Hepatocyte (in vitro differentiated cells): ENCODE measurements at regions not wholly inside any gene's neighbourhood (a gene's known extent, or its start where the extent isn't known, plus 50 kb on each side); places are given as distances from the start of the nearest gene placed in this dataset.

Experiments
- DNase-seq: peaks from one replicate; pipeline ENCODE4 v3.0.0-alpha.2; 2016; ENCODE audit warnings: low spot score
- H2AFZ ChIP-seq: fragments of 200-600 bp; sonication (generic); 2 replicates; pipeline ENCODE4 v1.6.0; 2016; ENCODE audit warnings: antibody characterized with exemption, mild to moderate bottlenecking
- H3K27ac ChIP-seq: fragments of 200-600 bp; sonication (generic); 2 replicates; pipeline ENCODE4 v1.5.1; 2016; ENCODE audit warnings: mild to moderate bottlenecking
- H3K27me3 ChIP-seq: fragments of 200-600 bp; sonication (generic); 2 replicates; pipeline ENCODE4 v1.6.1; 2016
- H3K36me3 ChIP-seq: fragments of 200-600 bp; sonication (generic); replicated peaks from 2 replicates; pipeline ENCODE4 v1.5.1; 2016; ENCODE audit warnings: low read depth; ENCODE audit not compliant: insufficient read depth
- H3K4me1 ChIP-seq: fragments of 200-600 bp; sonication (generic); 2 replicates; pipeline ENCODE4 v1.5.1; 2016; ENCODE audit warnings: mild to moderate bottlenecking, moderate library complexity; ENCODE audit not compliant: insufficient read depth
- H3K4me2 ChIP-seq: fragments of 200-600 bp; sonication (generic); 2 replicates; pipeline ENCODE4 v1.6.0; 2016
- H3K4me3 ChIP-seq: fragments of 200-600 bp; sonication (generic); 2 replicates; pipeline ENCODE4 v1.5.1; 2016; ENCODE audit warnings: mild to moderate bottlenecking
- H3K79me2 ChIP-seq: fragments of 200-600 bp; sonication (generic); 2 replicates; pipeline ENCODE4 v1.6.0; 2017; ENCODE audit warnings: mild to moderate bottlenecking
- H3K9me2 ChIP-seq: fragments of 200-600 bp; sonication (generic); replicated peaks from 2 replicates; pipeline ENCODE4 v1.6.0; 2017; ENCODE audit warnings: mild to moderate bottlenecking; ENCODE audit not compliant: insufficient read depth
- H3K9me3 ChIP-seq: fragments of 200-600 bp; sonication (generic); 2 replicates; pipeline ENCODE4 v1.5.1; 2016; ENCODE audit warnings: low read depth, mild to moderate bottlenecking
- H4K20me1 ChIP-seq: fragments of 200-600 bp; sonication (generic); 2 replicates; pipeline ENCODE4 v1.6.0; 2016; ENCODE audit warnings: mild to moderate bottlenecking; ENCODE audit not compliant: insufficient read depth, poor library complexity, severe bottlenecking
- EZH2 ChIP-seq: fragments of 200-600 bp; sonication (generic); IDR thresholded peaks from 2 replicates; pipeline ENCODE4 v1.6.1; 2016; ENCODE audit warnings: antibody characterized with exemption, mild to moderate bottlenecking, borderline replicate concordance
- EZH2phosphoT487 ChIP-seq: fragments of 200-600 bp; sonication (generic); IDR thresholded peaks from one replicate; pipeline ENCODE4 v1.6.1; 2018; ENCODE audit warnings: antibody characterized with exemption, mild to moderate bottlenecking, low read depth, moderate library complexity; ENCODE audit not compliant: unreplicated experiment, severe bottlenecking
- WGBS: methylation state at CpG from one replicate; pipeline ENCODE4 v1.1.6; 2016; ENCODE audit warnings: low lambda C conversion rate; ENCODE audit errors: missing lambda C conversion rate; 5-methylcytosine and 5-hydroxymethylcytosine counted together
- TF ChIP-seq, protein P1 (sequence below): fragments of 200-600 bp; sonication (generic); IDR thresholded peaks from 2 replicates; pipeline ENCODE4 v1.5.1; 2016; ENCODE audit warnings: antibody characterized with exemption, mild to moderate bottlenecking; ENCODE audit not compliant: poor library complexity

DNA sequence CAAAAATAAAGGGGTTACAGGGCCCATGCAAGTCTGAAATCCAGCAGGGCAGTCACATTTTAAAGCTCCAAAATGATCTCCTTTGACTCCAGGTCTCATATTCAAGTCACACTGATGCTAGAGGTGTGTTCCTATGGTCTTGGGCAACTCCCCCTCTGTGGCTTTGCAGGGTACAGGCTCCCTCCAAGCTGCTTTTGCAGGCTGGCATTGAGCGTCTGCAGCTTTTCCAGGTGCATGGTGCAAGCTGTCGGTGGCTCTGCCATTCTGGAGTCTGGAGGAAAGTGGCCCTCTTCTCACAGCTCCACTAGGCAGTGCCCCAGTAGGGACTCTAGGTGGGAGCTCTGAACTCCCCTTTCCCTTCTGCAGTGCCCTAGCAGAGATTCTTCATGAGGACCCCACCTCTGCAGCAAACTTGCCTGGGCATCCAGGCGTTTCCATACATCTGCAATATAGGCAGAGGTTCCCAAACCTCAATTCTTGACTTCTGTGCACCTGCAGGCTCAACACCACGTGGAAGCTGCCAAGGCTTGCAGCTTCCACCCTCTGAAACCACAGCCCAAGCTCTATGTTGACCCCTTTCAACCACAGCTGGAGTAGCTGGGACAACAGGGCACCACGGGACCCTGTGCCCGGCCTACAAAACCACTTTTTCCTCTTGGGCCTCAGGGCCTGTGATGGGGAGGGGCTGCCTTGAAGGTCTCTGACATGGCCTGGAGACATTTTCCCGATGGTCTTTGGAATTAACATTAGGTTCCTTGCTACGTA is 80.1 kb upstream of the PLSCR5 start:
- TF ChIP-seq, protein P1, sequence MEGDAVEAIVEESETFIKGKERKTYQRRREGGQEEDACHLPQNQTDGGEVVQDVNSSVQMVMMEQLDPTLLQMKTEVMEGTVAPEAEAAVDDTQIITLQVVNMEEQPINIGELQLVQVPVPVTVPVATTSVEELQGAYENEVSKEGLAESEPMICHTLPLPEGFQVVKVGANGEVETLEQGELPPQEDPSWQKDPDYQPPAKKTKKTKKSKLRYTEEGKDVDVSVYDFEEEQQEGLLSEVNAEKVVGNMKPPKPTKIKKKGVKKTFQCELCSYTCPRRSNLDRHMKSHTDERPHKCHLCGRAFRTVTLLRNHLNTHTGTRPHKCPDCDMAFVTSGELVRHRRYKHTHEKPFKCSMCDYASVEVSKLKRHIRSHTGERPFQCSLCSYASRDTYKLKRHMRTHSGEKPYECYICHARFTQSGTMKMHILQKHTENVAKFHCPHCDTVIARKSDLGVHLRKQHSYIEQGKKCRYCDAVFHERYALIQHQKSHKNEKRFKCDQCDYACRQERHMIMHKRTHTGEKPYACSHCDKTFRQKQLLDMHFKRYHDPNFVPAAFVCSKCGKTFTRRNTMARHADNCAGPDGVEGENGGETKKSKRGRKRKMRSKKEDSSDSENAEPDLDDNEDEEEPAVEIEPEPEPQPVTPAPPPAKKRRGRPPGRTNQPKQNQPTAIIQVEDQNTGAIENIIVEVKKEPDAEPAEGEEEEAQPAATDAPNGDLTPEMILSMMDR = no peak
- TF ChIP-seq EZH2phosphoT487 = no peak
- TF ChIP-seq EZH2 = no peak
- no peak for DNase-seq
- Histone ChIP-seq H3K79me2 (no peaks in the 10 kb centered on the region), H3K9me3 (no peaks in the 10 kb centered on the region), H4K20me1 (no peaks in the 10 kb centered on the region), H3K4me1 (no peaks in the 10 kb centered on the region), H2AFZ (no peak overlapping the region), H3K9me2 (no peaks in the 10 kb centered on the region), H3K27ac (no peak overlapping the region), H3K4me3 (no peak overlapping the region), H3K4me2 (no peak overlapping the region), H3K27me3 (no peaks in the 10 kb centered on the region), H3K36me3 (no peaks in the 10 kb centered on the region)
- WGBS = 83% methylated on average over 8 of the region's 8 CpGs

GRCh38 chr3:146682171-146682570 is 77.0 kb upstream of the PLSCR5 start:
- Histone ChIP-seq H3K9me2 (no peaks in the 10 kb centered on the region), H3K4me1 (no peaks in the 10 kb centered on the region), H4K20me1 (no peaks in the 10 kb centered on the region), H3K4me2 (no peak overlapping the region), H3K27me3 (no peaks in the 10 kb centered on the region), H2AFZ (no peak overlapping the region), H3K4me3 (no peak overlapping the region), H3K9me3 (no peaks in the 10 kb centered on the region), H3K36me3 (no peaks in the 10 kb centered on the region), H3K27ac (no peak overlapping the region), H3K79me2 (no peaks in the 10 kb centered on the region)
- no peak for TF ChIP-seq EZH2phosphoT487
- WGBS = 66% methylated on average over 5 of the region's 5 CpGs
- DNase-seq = no peak

- TF ChIP-seq EZH2phosphoT487 (no peak), EZH2 (no peak)
- TF ChIP-seq, protein P1 = no peak
- no peak overlapping the region for H3K27ac ChIP-seq
- H2AFZ ChIP-seq = no peak overlapping the region
- WGBS = 74% methylated on average over 4 of the region's 4 CpGs
- no peak overlapping the region for H3K4me3 ChIP-seq
- H4K20me1 ChIP-seq = no peaks in the 10 kb centered on the region
- no peaks in the 10 kb centered on the region for H3K4me1 ChIP-seq
- no peaks in the 10 kb centered on the region for H3K79me2 ChIP-seq
- H3K4me2 ChIP-seq = no peak overlapping the region
- H3K9me2 ChIP-seq = no peaks in the 10 kb centered on the region
- H3K9me3 ChIP-seq = no peaks in the 10 kb centered on the region
- H3K36me3 ChIP-seq = no peaks in the 10 kb centered on the region
- no peak for DNase-seq
- no peaks in the 10 kb centered on the region for H3K27me3 ChIP-seq
Observed at GRCh38 chr3:146680617-146681016, 75.5 kb upstream of the PLSCR5 start.

DNA sequence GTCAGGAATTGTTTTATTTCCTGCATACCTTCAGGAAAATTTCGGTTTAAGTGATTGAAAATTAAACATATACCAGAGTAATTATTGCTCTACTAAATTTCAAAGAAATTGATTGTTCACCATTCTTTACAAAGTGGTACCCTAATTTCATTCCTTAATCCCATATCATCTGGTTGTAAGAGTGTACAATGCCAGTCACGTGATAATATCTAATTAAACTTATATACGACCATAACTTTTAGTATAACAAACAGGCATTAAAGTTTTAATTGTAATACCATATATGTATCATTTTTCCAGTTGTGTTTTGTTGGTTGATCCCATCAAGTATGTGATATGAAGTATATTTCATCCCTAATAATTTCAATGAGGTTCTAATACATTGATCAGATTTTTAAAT is 74.8 kb upstream of the PLSCR5 start:
- Histone ChIP-seq H2AFZ (no peak overlapping the region), H3K4me1 (no peaks in the 10 kb centered on the region), H3K27ac (no peak overlapping the region), H3K9me3 (no peaks in the 10 kb centered on the region), H3K36me3 (no peaks in the 10 kb centered on the region), H3K79me2 (no peaks in the 10 kb centered on the region), H3K4me3 (no peak overlapping the region), H3K27me3 (no peaks in the 10 kb centered on the region), H3K4me2 (no peak overlapping the region), H3K9me2 (no peaks in the 10 kb centered on the region), H4K20me1 (no peaks in the 10 kb centered on the region)
- DNase-seq = no peak
- TF ChIP-seq EZH2 (no peak), EZH2phosphoT487 (no peak)
- TF ChIP-seq, protein P1 = no peak
- 81% methylated on average over 3 of the region's 3 CpGs for WGBS
